Neural progenitor cell (in vitro differentiated cells): ENCODE measurements at regions not wholly inside any gene's neighbourhood (a gene's known extent, or its start where the extent isn't known, plus 50 kb on each side); places are given as distances from the start of the nearest gene placed in this dataset.

ENCODE experiments used
- DNase-seq: peaks from one replicate; pipeline ENCODE4 v3.0.0-alpha.2; 2016; ENCODE audit warnings: low spot score
- H2AFZ ChIP-seq: fragments of 200-600 bp; sonication (generic); replicated peaks from 2 replicates; pipeline ENCODE4 v1.6.1; 2016; ENCODE audit warnings: antibody characterized with exemption
- H3F3A ChIP-seq: fragments of 200-600 bp; sonication (generic); 2 replicates; pipeline ENCODE4 v1.6.1; 2016; ENCODE audit warnings: antibody characterized with exemption, low read depth
- H3K27ac ChIP-seq: fragments of 200-600 bp; sonication (generic); 2 replicates; pipeline ENCODE4 v1.5.1; 2016; ENCODE audit warnings: mild to moderate bottlenecking
- H3K27me3 ChIP-seq: fragments of 200-600 bp; sonication (generic); 2 replicates; pipeline ENCODE4 v1.6.1; 2016; ENCODE audit warnings: mild to moderate bottlenecking, moderate library complexity
- H3K36me3 ChIP-seq: fragments of 200-600 bp; sonication (generic); 2 replicates; pipeline ENCODE4 v1.5.1; 2016
- H3K4me1 ChIP-seq: fragments of 200-600 bp; sonication (generic); 2 replicates; pipeline ENCODE4 v1.6.1; 2016; ENCODE audit warnings: mixed run types
- H3K4me2 ChIP-seq: fragments of 200-600 bp; sonication (generic); 2 replicates; pipeline ENCODE4 v1.6.1; 2016
- H3K4me3 ChIP-seq: fragments of 200-600 bp; sonication (generic); 2 replicates; pipeline ENCODE4 v1.5.1; 2016
- H3K79me2 ChIP-seq: fragments of 200-600 bp; sonication (generic); 2 replicates; pipeline ENCODE4 v1.6.1; 2016; ENCODE audit warnings: low read depth
- H3K9ac ChIP-seq: fragments of 200-600 bp; sonication (generic); 2 replicates; pipeline ENCODE4 v1.6.1; 2016
- H3K9me3 ChIP-seq: fragments of 200-600 bp; sonication (generic); 2 replicates; pipeline ENCODE4 v1.5.1; 2016; ENCODE audit warnings: low read depth
- H4K20me1 ChIP-seq: fragments of 200-600 bp; sonication (generic); 2 replicates; pipeline ENCODE4 v1.6.1; 2016; ENCODE audit warnings: low read depth
- H3K27ac Mint-ChIP-seq: 3 replicates; pipeline ENCODE4 v1.8.0; 2021; ENCODE audit warnings: mixed read lengths
- H3K27me3 Mint-ChIP-seq: 2 replicates; pipeline ENCODE4 v1.8.0; 2022; ENCODE audit warnings: low read depth, mild to moderate bottlenecking, inconsistent platforms, moderate library complexity, mixed read lengths; ENCODE audit not compliant: insufficient read depth
- H3K36me3 Mint-ChIP-seq: 3 replicates; pipeline ENCODE4 v1.8.0; 2021; ENCODE audit warnings: mixed read lengths
- H3K4me1 Mint-ChIP-seq: 3 replicates; pipeline ENCODE4 v1.8.0; 2021; ENCODE audit warnings: mixed read lengths
- H3K4me3 Mint-ChIP-seq: 3 replicates; pipeline ENCODE4 v1.8.0; 2021; ENCODE audit warnings: mild to moderate bottlenecking, moderate library complexity, mixed read lengths
- H3K9me3 Mint-ChIP-seq: 3 replicates; pipeline ENCODE4 v1.8.0; 2020; ENCODE audit warnings: mixed read lengths
- CTCF ChIP-seq: fragments of 200-600 bp; sonication (generic); IDR thresholded peaks from 2 replicates; pipeline ENCODE4 v1.5.1; 2017; ENCODE audit warnings: antibody characterized with exemption, mild to moderate bottlenecking
- EZH2 ChIP-seq: fragments of 200-600 bp; sonication (generic); IDR thresholded peaks from 2 replicates; pipeline ENCODE4 v1.6.1; 2017; ENCODE audit warnings: antibody characterized with exemption, mild to moderate bottlenecking, moderate library complexity
- EZH2phosphoT487 ChIP-seq: fragments of 200-600 bp; sonication (generic); IDR thresholded peaks from 2 replicates; pipeline ENCODE4 v1.6.1; 2017; ENCODE audit warnings: antibody characterized with exemption

DNA sequence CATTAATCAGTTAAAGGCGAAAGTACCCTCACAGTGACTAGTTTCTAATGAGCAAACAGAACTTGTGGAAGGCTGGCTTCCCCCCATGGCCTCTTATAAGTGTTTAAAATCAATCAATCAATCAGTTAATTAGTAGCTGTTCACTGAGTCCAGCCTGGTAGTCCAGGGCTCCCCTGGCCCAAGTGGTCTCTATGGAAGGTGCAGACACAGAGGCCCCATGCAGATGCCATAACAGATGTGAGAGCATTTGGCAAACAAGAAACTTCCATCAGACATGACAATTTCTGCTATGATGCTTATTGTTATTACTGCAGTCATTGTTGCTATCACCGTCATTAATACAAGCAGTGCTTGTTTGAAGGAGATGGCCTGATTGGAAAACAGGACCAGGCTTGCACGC lies 179.0 kb upstream of the TSHZ3 start:
- no peak overlapping the region for H3K4me2 ChIP-seq
- no peaks in the 10 kb centered on the region for H3K36me3 ChIP-seq
- H2AFZ ChIP-seq, result no peak overlapping the region
- H3K27me3 ChIP-seq, result no peaks in the 10 kb centered on the region
- H3K4me1 ChIP-seq, result no peaks in the 10 kb centered on the region
- H3F3A ChIP-seq, result no peaks in the 10 kb centered on the region
- H3K4me3 Mint-ChIP-seq, result no peak overlapping the region
- peaks cover 7% of the 10 kb centered on the region for H3K9me3 Mint-ChIP-seq
- H3K27ac ChIP-seq, result no peak overlapping the region
- TF ChIP-seq EZH2 (no peak), CTCF (no peak), EZH2phosphoT487 (no peak)
- H4K20me1 ChIP-seq, result no peaks in the 10 kb centered on the region
- no peaks in the 10 kb centered on the region for H3K36me3 Mint-ChIP-seq
- H3K79me2 ChIP-seq, result no peaks in the 10 kb centered on the region
- no peak for DNase-seq
- H3K27ac Mint-ChIP-seq, result no peak overlapping the region
- peaks cover 5% of the 10 kb centered on the region for H3K9me3 ChIP-seq
- no peaks in the 10 kb centered on the region for H3K4me1 Mint-ChIP-seq
- H3K4me3 ChIP-seq, result no peak overlapping the region
- no peak overlapping the region for H3K9ac ChIP-seq
- H3K27me3 Mint-ChIP-seq, result peaks cover 1% of the 10 kb centered on the region

DNA sequence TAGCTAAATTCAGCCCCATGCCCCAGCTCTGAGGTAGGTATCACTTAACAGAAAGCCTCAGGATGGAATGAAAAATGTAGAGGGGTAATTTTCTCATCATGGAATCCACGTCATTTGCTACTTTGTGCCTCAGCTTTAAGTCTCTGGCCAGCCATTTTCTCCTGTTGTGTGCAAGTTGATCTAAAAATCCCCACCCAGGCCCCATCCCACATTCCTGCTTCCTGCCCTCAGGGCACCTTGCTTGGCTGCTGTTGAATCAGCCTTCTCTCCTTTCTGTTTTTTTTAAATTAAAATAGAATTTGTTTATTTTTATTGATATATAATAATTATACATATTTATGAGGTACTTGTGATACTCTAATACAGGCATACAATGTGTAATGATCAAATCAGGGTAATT lies 179.9 kb upstream of the TSHZ3 start:
- Histone ChIP-seq H3K4me3 (no peak overlapping the region), H3K9me3 (peaks cover 5% of the 10 kb centered on the region), H3K36me3 (no peaks in the 10 kb centered on the region), H3K4me1 (no peaks in the 10 kb centered on the region), H3K79me2 (no peaks in the 10 kb centered on the region), H4K20me1 (no peaks in the 10 kb centered on the region), H3K9ac (no peak overlapping the region), H3K27me3 (no peaks in the 10 kb centered on the region), H3K27ac (no peak overlapping the region), H3K4me2 (no peak overlapping the region), H3F3A (no peaks in the 10 kb centered on the region), H2AFZ (no peak overlapping the region)
- H3K27me3 Mint-ChIP-seq, result peaks cover 3% of the 10 kb centered on the region
- no peak for TF ChIP-seq EZH2phosphoT487
- peaks cover 7% of the 10 kb centered on the region for H3K9me3 Mint-ChIP-seq
- no peak overlapping the region for H3K27ac Mint-ChIP-seq
- H3K36me3 Mint-ChIP-seq, result no peaks in the 10 kb centered on the region
- no peaks in the 10 kb centered on the region for H3K4me1 Mint-ChIP-seq
- no peak for DNase-seq
- no peak overlapping the region for H3K4me3 Mint-ChIP-seq

GRCh38 chr19:31530781-31531180 lies 181.5 kb upstream of the TSHZ3 start:
- Histone ChIP-seq H2AFZ (no peak overlapping the region), H3K36me3 (no peaks in the 10 kb centered on the region), H3K4me3 (no peak overlapping the region), H3K9ac (no peak overlapping the region), H3K27me3 (no peaks in the 10 kb centered on the region), H3F3A (no peaks in the 10 kb centered on the region), H3K27ac (no peak overlapping the region), H4K20me1 (no peaks in the 10 kb centered on the region), H3K79me2 (no peaks in the 10 kb centered on the region), H3K4me2 (no peak overlapping the region), H3K4me1 (no peaks in the 10 kb centered on the region), H3K9me3 (peaks cover 3% of the 10 kb centered on the region)
- H3K4me3 Mint-ChIP-seq, result no peak overlapping the region
- H3K36me3 Mint-ChIP-seq, result no peaks in the 10 kb centered on the region
- peaks cover 2% of the 10 kb centered on the region for H3K9me3 Mint-ChIP-seq
- H3K27ac Mint-ChIP-seq, result no peak overlapping the region
- DNase-seq, result no peak
- peaks cover 3% of the 10 kb centered on the region for H3K27me3 Mint-ChIP-seq
- TF ChIP-seq EZH2phosphoT487 (no peak), CTCF (no peak), EZH2 (no peak)
- H3K4me1 Mint-ChIP-seq, result no peaks in the 10 kb centered on the region

DNA sequence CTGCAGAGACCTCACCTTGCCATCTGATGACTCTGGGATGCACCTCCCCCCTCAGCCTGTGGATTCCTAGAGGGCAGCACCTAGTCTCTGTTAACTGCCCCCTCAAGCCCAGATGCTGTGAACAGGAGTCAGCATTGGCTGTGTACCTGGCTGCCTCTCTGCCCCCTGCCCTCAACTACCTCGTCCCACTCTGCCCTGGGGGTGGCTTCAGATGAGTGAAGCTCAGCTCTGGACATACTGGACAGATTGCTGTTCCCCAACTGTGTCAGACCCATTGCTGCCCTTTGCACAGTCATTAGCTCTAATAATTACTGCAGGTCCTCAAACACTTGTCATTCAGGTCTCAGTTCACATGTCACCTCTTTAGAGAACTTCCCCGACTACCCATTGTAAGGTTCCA lies 182.1 kb upstream of the TSHZ3 start:
- Histone ChIP-seq H3F3A (no peaks in the 10 kb centered on the region), H3K79me2 (no peaks in the 10 kb centered on the region), H2AFZ (no peak overlapping the region), H3K4me1 (no peaks in the 10 kb centered on the region), H3K4me2 (no peak overlapping the region), H3K9me3 (no peaks in the 10 kb centered on the region), H3K9ac (no peak overlapping the region), H3K36me3 (no peaks in the 10 kb centered on the region), H3K27me3 (no peaks in the 10 kb centered on the region), H3K4me3 (no peak overlapping the region), H3K27ac (no peak overlapping the region), H4K20me1 (no peaks in the 10 kb centered on the region)
- no peaks in the 10 kb centered on the region for H3K36me3 Mint-ChIP-seq
- H3K9me3 Mint-ChIP-seq, result no peaks in the 10 kb centered on the region
- no peak for DNase-seq
- TF ChIP-seq EZH2, result no peak
- TF ChIP-seq EZH2phosphoT487, result no peak
- TF ChIP-seq CTCF, result no peak
- no peak overlapping the region for H3K27ac Mint-ChIP-seq
- peaks cover 3% of the 10 kb centered on the region for H3K27me3 Mint-ChIP-seq
- no peak overlapping the region for H3K4me3 Mint-ChIP-seq
- H3K4me1 Mint-ChIP-seq, result no peaks in the 10 kb centered on the region
